Omental fat pad (tissue), 3 donors: ENCODE measurements at regions not wholly inside any gene's neighbourhood (a gene's known extent, or its start where the extent isn't known, plus 50 kb on each side); places are given as distances from the start of the nearest gene placed in this dataset.

Experiments
- ATAC-seq: fragments of 150-250 bp; one replicate; pipeline ENCODE4 v1.9.1; 2016; ENCODE audit warnings: mild to moderate bottlenecking, moderate library complexity; ENCODE audit not compliant: low FRiP score
- DNase-seq: peaks from one replicate; pipeline ENCODE4 v3.0.0-alpha.2; 2019; ENCODE audit warnings: low spot score
- TF ChIP-seq, protein P1 (sequence below), 3 donors: fragments of 450-650 bp; IDR thresholded peaks; one replicate each; pipeline ENCODE4 v1.5.1; 2016 to 2017; ENCODE audit warnings: antibody characterized with exemption in 3 of 3, mild to moderate bottlenecking in 3 of 3, moderate library complexity in 2 of 3

DNA sequence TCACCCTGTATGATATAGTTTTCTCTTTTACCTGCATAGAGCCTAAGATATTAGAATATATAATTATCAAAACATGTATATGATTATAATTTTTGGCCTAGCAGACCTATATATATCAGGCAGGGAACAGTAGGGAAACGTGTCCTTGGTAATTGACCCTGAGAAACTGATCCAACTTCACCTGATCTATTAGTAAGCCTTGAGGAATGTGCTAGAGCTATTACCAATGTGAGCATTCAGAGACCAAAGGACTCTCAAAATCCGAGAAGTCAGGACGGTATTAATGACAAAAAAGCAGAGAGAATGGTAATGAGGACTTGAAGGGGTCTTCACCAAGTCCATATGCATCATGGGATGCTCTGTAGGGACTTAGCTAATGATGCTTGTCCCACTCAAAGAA, 571.9 kb downstream of the CPS1 start:
- TF ChIP-seq, protein P1, sequence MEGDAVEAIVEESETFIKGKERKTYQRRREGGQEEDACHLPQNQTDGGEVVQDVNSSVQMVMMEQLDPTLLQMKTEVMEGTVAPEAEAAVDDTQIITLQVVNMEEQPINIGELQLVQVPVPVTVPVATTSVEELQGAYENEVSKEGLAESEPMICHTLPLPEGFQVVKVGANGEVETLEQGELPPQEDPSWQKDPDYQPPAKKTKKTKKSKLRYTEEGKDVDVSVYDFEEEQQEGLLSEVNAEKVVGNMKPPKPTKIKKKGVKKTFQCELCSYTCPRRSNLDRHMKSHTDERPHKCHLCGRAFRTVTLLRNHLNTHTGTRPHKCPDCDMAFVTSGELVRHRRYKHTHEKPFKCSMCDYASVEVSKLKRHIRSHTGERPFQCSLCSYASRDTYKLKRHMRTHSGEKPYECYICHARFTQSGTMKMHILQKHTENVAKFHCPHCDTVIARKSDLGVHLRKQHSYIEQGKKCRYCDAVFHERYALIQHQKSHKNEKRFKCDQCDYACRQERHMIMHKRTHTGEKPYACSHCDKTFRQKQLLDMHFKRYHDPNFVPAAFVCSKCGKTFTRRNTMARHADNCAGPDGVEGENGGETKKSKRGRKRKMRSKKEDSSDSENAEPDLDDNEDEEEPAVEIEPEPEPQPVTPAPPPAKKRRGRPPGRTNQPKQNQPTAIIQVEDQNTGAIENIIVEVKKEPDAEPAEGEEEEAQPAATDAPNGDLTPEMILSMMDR (IDR thresholded peaks at IDR 0.05): no peak
- no peak for ATAC-seq
- DNase-seq: no peak

GRCh38 chr2:211129798-211130197, 573.4 kb downstream of the CPS1 start:
- no peak for ATAC-seq
- TF ChIP-seq, protein P1 (IDR thresholded peaks at IDR 0.05): no peak
- DNase-seq: no peak

DNA sequence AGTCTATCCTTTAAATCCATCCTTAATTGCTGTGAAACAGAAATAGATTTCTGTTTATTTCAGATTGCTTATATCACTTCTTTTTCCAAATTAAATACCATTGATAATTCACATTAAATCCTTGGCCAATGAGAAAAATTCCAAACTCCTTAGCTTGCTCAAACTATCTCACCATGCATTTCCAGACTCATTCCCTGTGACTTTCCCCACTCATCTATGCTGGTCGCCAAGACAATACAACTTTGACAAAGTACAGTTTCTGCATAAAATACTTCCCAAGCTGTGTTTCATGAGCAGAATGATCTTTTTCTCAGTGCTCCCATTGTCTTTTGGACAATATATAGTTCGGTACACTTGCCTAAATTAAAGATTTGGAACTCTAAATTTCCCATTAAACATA, 575.6 kb downstream of the CPS1 start:
- TF ChIP-seq, protein P1 (IDR thresholded peaks at IDR 0.05): no peak
- DNase-seq (no peak), ATAC-seq (no peak)

DNA sequence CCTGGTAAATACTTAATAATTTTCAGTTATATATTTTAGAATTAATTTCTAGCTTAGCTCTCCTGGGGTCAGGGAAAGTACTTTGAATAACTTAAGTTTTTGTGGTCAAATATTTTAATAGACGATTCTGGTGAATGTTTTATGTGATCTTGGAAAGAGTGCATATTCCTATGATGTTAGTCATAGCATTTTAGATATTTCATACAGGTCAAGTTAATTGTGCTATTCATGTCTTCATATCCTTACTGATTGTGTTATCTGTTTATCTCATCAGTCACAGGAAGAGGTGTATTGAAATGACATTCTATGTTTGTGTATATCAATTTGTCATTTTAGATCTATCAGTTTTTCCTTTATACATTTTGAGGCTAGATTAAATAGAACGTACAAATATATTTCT, 576.2 kb downstream of the CPS1 start:
- no peak for ATAC-seq
- DNase-seq: no peak
- TF ChIP-seq, protein P1 (IDR thresholded peaks at IDR 0.05): no peak

GRCh38 chr2:211133766-211134165, 577.4 kb downstream of the CPS1 start:
- TF ChIP-seq, protein P1 (IDR thresholded peaks at IDR 0.05): no peak
- no peak for DNase-seq
- no peak for ATAC-seq

GRCh38 chr2:211138551-211138950, 582.2 kb downstream of the CPS1 start:
- TF ChIP-seq, protein P1 (IDR thresholded peaks at IDR 0.05): no peak
- ATAC-seq: no peak
- no peak for DNase-seq

DNA sequence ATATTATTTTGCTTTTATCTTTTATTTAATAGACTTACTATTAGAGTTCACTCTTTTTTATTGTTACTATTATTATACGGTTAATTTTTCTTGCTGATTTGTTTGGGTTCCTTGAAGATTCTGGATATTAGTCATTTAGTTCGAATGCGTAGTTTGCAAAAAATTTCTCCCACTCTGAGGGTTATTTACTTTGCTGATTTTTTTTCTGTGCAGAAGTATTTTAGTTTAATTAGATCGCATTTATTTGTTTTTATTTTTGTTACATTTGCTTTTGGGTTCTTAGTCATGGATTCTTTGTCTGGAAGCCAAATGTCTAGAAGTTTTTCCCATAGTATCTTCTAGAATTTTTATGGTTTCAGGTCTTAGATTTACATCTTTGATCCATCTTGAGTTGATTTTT, 585.2 kb downstream of the CPS1 start:
- TF ChIP-seq, protein P1 (IDR thresholded peaks at IDR 0.05): no peak
- DNase-seq: no peak
- no peak for ATAC-seq
